H1 (cell line): ENCODE measurements at regions not wholly inside any gene's neighbourhood (a gene's known extent, or its start where the extent isn't known, plus 50 kb on each side); places are given as distances from the start of the nearest gene placed in this dataset.

Source experiments
- RAD21 ChIP-seq, 2 experiments: IDR thresholded peaks in 1 of 2; conservative IDR thresholded peaks in 1 of 2; 2 replicates each; pipeline ENCODE4 v1.6.1; 2011; ENCODE audit warnings: low read depth in 2 of 2, low read length in 2 of 2, improper control_type of control experiment in 1 of 2, inconsistent platforms in 1 of 2, mild to moderate bottlenecking in 1 of 2, moderate library complexity in 1 of 2
- SRF ChIP-seq: IDR thresholded peaks from 2 replicates; pipeline ENCODE4 v1.6.1; 2011; ENCODE audit warnings: mild to moderate bottlenecking, low read depth, low read length, moderate library complexity
- SUZ12 ChIP-seq: fragments of 200-600 bp; sonication (generic); IDR thresholded peaks from 2 replicates; pipeline ENCODE4 v1.6.1; 2012; ENCODE audit warnings: mild to moderate bottlenecking, inconsistent platforms, low read length, moderate library complexity, mixed read lengths

- TF ChIP-seq SRF (no peak), SUZ12 (no peak), RAD21 (IDR thresholded peaks at IDR 0.05 in 1 of 2, conservative IDR thresholded peaks at IDR 0.05 in 1 of 2; ENCODE audit: low read depth in 2 of 2, low read length in 2 of 2) (no peak)
Observed at GRCh38 chr5:120314191-120314590, 149.9 kb upstream of the PRR16 start (continued).
